Mucosa of rectum (tissue), 2 donors: ENCODE measurements at regions not wholly inside any gene's neighbourhood (a gene's known extent, or its start where the extent isn't known, plus 50 kb on each side); places are given as distances from the start of the nearest gene placed in this dataset.

ENCODE experiments used
- H3K27ac ChIP-seq, 2 donors: one replicate each; pipeline ENCODE4 v1.7.0; 2013; ENCODE audit warnings: inconsistent platforms in 2 of 2, low read depth in 2 of 2, low read length in 2 of 2
- H3K27me3 ChIP-seq, 2 donors: one replicate each; pipeline ENCODE4 v1.7.0; 2013; ENCODE audit warnings: low read length in 2 of 2; ENCODE audit not compliant: control insufficient read depth in 2 of 2, insufficient read depth in 2 of 2
- H3K36me3 ChIP-seq, 2 donors: one replicate each; pipeline ENCODE4 v1.7.0; 2013; ENCODE audit warnings: low read length in 2 of 2; ENCODE audit not compliant: control insufficient read depth in 2 of 2, insufficient read depth in 2 of 2
- H3K4me1 ChIP-seq, 2 donors: one replicate each; pipeline ENCODE4 v1.7.0; 2013; ENCODE audit warnings: low read length in 2 of 2, mild to moderate bottlenecking in 1 of 2; ENCODE audit not compliant: control insufficient read depth in 2 of 2, insufficient read depth in 2 of 2
- H3K4me3 ChIP-seq, 2 donors: one replicate each; pipeline ENCODE4 v1.7.0; 2013; ENCODE audit warnings: low read length in 2 of 2
- H3K9ac ChIP-seq, 2 donors: one replicate each; pipeline ENCODE4 v1.7.0; 2013; ENCODE audit warnings: low read length in 2 of 2, low read depth in 1 of 2, mild to moderate bottlenecking in 1 of 2
- H3K9me3 ChIP-seq, 2 donors: one replicate each; pipeline ENCODE4 v1.7.0; 2013; ENCODE audit warnings: low read length in 2 of 2; ENCODE audit not compliant: control insufficient read depth in 2 of 2
- donor health status: healthy.
- donor health status: Normal muscosa, but diverticular disease.

DNA sequence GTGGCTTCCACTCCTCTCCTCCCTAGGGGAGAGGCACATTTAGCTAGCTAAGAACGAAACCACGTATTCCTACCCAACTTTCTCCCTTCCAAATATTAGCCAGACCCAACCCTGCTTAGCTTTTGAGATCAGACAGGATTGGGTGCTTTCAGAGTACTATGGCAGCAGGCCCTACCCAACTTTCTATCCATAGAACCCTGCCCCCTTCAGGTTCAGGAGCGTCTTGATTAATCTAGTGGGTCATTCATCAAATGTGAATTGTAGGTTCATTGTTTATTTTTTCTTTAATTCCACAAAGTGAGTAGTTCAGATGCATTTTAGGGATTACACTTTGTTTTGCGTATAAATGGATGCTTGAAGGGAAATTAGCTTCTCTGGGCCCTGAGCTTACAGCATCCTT is 188.3 kb downstream of the MIB1 start:
- Histone ChIP-seq H3K9me3 (no peaks in the 10 kb centered on the region), H3K27ac (no peak overlapping the region), H3K36me3 (no peaks in the 10 kb centered on the region), H3K9ac (no peak overlapping the region), H3K4me1 (no peaks in the 10 kb centered on the region), H3K4me3 (no peak overlapping the region), H3K27me3 (no peaks in the 10 kb centered on the region)

DNA sequence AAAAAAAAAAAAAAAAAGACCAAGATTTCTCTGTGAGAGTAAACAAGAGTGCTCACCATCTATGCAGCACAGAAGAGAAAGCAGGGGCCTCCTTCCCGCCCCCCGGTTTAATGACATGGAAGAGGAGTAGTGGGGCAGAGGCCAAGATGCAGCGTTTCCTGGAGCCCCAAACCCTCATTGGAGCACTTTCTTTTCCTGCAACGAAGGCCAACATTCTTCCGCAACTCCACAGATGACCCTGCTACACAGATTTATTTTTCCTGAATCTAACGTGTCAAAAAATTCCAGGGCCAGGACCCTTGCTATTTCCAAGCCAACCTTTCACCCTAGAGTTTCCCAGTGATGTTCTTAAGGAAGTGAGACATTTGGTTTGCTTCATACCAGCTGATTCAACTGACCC is 189.6 kb downstream of the MIB1 start:
- Histone ChIP-seq H3K4me3 (no peak overlapping the region), H3K9me3 (no peaks in the 10 kb centered on the region), H3K4me1 (no peaks in the 10 kb centered on the region), H3K36me3 (no peaks in the 10 kb centered on the region), H3K27ac (no peak overlapping the region), H3K27me3 (no peaks in the 10 kb centered on the region), H3K9ac (no peak overlapping the region)

DNA sequence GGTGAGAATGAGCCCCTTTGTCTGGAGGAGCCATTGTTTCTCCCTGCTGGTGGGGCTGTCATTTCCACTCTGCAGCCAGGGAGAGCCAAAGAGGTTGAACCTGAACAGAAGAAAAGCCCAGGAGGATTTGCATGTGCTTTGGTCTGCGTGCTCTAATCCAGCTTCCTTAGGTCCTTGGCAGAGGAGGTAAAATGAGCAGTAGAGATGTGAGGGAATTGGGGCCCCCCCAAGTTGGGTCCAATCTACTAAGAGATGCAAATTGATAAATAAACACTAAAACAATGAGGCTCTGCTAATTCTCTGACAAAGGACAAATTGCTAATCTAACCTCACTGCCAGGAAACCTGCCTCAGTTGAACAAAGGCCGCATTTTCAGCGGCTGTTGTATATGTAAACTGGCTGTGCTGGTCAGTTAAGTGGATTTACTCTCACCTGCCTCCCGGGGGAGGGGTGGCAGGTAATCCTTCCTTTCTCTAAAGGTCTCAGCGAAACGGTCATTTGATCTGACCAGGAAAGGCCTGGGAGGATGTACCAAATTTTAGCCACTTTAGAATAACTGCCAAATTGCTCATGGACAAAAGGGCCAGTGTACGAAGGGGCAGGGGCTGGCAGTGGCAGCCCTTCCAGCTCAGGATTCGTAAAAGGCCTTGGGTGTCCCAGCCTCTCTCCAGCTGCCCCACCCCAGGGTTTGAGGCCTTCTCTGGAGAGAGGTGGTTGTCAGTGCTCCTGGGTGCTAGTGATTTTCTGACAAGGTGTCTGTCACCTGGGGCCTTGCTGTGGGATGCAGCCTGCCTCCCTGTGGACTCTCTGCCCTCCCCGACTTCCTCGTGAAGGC is 193.6 kb downstream of the MIB1 start:
- H3K9me3 ChIP-seq = no peaks in the 10 kb centered on the region
- H3K27me3 ChIP-seq = no peaks in the 10 kb centered on the region
- H3K36me3 ChIP-seq = no peaks in the 10 kb centered on the region
- no peaks in the 10 kb centered on the region for H3K4me1 ChIP-seq
- H3K9ac ChIP-seq = no peak overlapping the region
- no peak overlapping the region for H3K27ac ChIP-seq
- H3K4me3 ChIP-seq = no peak overlapping the region

DNA sequence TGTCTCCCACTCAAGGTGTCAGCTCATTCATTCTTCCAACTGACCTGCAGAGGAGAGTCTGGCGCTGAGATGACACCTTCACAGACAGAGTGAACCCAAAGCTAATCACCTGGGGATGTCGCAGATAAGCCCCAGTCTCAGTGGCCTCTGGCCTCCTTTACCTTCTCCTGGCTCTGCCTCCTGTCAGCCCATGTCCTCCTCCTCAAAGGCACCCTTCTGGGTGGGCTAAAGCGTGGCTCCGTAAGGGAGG is 194.1 kb downstream of the MIB1 start:
- Histone ChIP-seq H3K27ac (no peak overlapping the region), H3K4me3 (no peak overlapping the region), H3K9ac (no peak overlapping the region), H3K4me1 (no peaks in the 10 kb centered on the region), H3K36me3 (no peaks in the 10 kb centered on the region), H3K9me3 (no peaks in the 10 kb centered on the region), H3K27me3 (no peaks in the 10 kb centered on the region)

DNA sequence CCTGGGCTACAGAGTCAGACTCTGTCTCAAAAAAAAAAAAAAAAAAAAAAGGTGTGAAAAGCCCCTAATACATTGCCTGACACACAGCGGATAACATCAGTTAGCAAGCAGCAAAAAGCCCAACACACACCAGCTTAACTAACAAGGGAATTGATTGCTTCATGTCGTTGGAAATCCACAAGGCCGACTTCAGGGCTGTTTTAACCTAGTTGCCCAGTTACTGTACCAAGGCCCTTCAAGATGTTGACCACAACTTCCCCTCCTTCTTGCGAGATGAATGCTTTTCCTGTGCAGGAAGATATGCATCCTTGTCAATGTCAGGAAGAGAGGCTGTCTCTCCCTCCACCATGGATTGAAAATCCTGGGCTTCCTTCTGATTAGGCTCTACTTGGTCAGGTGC is 202.9 kb downstream of the MIB1 start:
- no peaks in the 10 kb centered on the region for H3K36me3 ChIP-seq
- H3K4me1 ChIP-seq = no peaks in the 10 kb centered on the region
- H3K9me3 ChIP-seq = no peaks in the 10 kb centered on the region
- H3K27me3 ChIP-seq = no peaks in the 10 kb centered on the region
- H3K4me3 ChIP-seq = no peak overlapping the region
- no peak overlapping the region for H3K27ac ChIP-seq
- no peak overlapping the region for H3K9ac ChIP-seq

DNA sequence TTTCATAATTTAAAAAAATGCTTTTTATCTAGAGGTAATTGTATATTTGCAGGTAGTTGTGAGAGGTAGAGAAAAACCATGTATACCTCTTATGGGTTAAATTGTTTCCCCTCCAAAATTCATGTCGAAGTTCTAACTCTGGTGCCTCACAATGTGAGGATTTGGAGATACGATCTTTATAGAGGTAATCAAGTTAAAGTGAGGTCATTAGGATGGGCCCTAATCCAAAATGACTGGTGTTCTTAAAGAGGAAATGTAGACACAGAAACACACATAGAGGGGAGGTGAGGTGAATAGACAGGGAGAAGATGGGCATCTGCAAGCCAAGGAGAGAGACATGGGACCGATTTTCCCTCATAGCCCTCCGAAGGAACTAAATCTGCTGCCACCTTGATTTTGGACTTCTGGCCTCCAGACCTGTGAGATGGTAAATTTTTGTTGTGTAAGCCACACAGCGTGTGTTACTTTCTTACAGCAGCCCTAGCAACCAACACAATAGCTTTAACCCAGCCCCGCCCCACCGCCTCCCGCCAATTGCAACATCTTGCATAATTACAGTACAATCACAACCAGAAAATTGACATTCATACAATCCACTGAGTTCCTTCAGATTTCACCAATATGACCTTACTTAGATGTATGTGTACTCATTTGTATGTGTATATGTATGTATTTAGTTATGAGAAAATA is 208.9 kb downstream of the MIB1 start:
- H3K4me3 ChIP-seq = no peak overlapping the region
- no peak overlapping the region for H3K27ac ChIP-seq
- H3K27me3 ChIP-seq = no peaks in the 10 kb centered on the region
- no peaks in the 10 kb centered on the region for H3K9me3 ChIP-seq
- H3K9ac ChIP-seq = no peak overlapping the region
- peaks cover 2% of the 10 kb centered on the region in 2 donors for H3K4me1 ChIP-seq
- H3K36me3 ChIP-seq = no peaks in the 10 kb centered on the region

DNA sequence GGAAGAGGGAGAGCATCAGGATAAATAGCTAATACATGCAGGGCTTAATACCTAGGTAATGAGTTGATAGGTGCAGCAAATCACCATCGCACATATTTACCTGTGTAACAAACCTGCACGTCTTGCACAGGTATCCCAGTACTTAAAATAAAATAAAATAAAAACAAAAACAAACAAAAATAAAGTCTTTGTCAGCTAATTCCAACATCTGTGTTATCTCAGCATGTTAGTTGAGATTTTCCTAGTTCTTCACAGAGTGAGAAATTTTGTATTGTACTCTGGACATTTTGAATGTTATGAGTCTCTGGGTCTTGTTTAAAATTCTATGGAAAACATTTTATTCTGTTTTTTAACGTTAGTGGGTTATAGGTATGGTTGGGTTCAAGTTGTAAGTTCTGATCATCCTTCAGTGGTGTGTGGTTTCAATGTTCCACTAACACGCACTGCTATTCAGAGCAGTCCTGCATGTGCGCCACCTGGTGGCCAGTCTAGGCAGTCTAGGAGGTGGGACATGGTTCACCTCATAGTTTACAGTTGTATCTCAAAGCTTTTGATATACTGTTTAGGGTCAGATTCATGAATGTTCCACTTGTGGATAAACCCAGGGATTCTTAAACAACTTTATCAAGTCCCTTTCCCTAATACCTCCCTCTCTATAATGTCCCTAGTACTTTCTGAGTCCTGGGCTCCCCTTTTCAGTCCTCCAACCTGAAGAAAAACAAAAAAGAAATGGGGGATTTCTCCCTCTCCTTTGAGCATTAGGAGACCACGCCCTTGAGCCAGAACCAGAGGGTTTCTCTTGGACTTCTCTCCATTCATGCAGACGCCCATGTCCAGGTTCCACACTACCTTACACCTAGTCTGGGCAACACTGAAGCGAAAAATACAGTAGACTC is 213.4 kb upstream of the GATA6 start:
- no peak overlapping the region for H3K4me3 ChIP-seq
- H3K9ac ChIP-seq = no peak overlapping the region
- H3K36me3 ChIP-seq = no peaks in the 10 kb centered on the region
- no peaks in the 10 kb centered on the region for H3K4me1 ChIP-seq
- H3K27me3 ChIP-seq = peaks cover 0 to 4% of the 10 kb centered on the region in 2 donors
- H3K9me3 ChIP-seq = no peaks in the 10 kb centered on the region
- H3K27ac ChIP-seq = no peak overlapping the region

DNA sequence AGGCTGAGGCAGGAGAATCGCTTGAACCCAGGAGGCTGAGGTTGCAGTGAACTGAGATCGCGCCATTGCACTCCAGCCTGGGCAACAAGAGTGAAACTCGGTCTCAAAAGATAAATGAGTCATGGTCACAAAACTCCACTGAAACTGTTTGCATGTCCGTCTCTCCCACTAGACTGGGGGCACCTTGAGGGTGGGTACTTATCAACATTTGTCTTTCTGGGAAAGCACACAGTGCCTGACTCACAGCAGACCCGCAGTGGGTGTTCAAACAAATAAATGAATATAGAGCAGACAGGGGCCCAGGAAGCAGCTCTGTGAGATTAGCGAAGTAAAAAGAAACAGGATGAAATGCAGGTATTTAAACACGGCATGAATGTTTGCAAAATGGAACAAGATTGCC is 211.1 kb upstream of the GATA6 start:
- Histone ChIP-seq H3K9me3 (no peaks in the 10 kb centered on the region), H3K4me3 (no peak overlapping the region), H3K27me3 (peaks cover 0 to 4% of the 10 kb centered on the region in 2 donors), H3K36me3 (no peaks in the 10 kb centered on the region), H3K4me1 (no peaks in the 10 kb centered on the region), H3K9ac (no peak overlapping the region), H3K27ac (no peak overlapping the region)

DNA sequence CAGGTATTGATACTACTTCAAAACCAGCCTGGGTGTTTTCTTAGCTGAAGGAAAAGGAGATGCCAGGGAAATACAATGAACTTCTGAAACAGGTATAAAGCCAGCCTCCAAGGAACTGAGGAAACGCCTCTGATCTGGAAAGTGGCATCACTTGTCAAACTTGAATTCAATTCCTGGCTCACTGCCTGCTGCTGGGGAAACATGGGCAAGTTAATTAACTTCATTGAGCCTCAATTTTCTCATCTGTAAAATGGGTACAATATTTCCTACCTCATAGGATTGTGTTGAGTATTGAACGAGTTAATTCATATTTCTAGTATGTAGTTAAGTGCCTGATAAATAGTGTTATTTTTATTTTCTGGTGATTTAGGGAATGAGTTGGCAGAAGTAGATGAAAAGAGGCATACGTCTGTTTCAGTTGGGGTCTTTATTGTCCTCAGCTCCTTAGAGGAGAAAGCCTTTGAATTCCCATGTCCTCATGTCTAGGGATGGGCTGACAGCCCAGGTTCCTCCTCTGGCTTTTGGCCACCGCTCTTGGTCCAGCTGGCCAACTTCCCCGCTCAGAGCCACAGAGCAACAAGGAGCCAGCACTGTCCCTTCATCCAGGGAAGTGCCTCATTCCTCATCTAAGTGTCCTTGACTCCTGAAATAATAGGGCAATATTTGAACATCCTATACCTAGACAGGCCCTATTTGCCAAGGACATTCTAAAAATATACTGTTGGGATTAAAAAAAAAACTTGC is 210.5 kb upstream of the GATA6 start:
- Histone ChIP-seq H3K36me3 (no peaks in the 10 kb centered on the region), H3K4me1 (no peaks in the 10 kb centered on the region), H3K4me3 (no peak overlapping the region), H3K27ac (no peak overlapping the region), H3K27me3 (peaks cover 0 to 4% of the 10 kb centered on the region in 2 donors), H3K9me3 (no peaks in the 10 kb centered on the region), H3K9ac (no peak overlapping the region)
